ENCODE measurements at regions not wholly inside any gene's neighbourhood (a gene's known extent, or its start where the extent isn't known, plus 50 kb on each side); places are given as distances from the start of the nearest gene placed in this dataset.

DNA sequence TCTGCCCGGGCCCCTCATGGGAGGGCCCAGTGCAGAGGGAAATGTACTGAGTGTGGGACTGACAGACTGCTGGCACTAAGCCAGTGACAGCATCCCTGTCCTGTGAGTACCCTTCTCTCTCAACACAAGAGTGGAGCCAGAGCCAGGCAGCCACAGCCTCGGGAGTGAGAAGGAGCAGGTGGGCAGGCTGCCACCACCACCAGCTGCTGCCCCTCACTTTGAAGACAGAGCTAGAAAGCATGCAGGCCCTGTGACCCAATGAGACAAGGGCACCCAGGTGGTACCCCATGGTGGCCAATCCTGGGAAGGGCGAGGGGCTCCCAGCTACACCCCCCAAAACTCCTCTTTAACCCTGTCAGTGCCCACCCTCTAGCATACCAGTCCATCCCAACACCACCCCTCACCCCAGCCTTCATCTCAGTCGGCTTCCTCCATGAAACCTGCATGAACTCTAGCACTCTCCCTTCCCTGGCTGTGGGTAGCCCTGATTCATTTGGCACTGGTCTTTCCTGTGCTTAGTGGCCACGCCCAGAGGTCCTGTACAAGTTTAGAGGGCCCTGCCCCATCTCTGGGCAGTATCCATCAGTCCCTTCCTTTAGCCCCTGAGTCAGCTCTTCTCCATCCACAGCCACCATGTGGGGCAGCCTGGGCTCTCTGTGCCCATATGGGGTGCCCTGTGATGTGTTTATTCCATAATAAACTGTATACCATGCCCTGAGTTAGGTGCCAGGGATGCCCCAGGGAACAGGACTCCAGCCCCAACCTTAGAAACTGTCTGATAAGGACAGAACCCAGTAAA lies 207.0 kb upstream of the ZMIZ1 start:
- no peak for DNase-seq (ENCODE audit: low spot score)

DNA sequence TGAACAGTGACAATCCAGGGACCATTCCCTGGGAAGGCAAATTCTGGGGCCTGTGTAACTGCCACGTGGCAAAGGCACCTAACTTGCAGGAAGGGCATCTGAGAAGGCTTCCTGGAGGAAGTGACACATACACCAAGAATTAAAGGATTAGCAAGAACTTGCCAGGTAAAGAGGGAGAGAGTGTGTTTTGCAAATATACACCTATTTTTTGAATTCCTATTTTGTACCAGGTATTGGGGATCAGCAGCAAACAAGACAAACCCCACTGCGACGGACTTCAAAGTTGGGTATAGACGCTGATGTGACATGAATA lies 206.5 kb upstream of the ZMIZ1 start:
- DNase-seq (ENCODE audit: low spot score) = no peak

DNA sequence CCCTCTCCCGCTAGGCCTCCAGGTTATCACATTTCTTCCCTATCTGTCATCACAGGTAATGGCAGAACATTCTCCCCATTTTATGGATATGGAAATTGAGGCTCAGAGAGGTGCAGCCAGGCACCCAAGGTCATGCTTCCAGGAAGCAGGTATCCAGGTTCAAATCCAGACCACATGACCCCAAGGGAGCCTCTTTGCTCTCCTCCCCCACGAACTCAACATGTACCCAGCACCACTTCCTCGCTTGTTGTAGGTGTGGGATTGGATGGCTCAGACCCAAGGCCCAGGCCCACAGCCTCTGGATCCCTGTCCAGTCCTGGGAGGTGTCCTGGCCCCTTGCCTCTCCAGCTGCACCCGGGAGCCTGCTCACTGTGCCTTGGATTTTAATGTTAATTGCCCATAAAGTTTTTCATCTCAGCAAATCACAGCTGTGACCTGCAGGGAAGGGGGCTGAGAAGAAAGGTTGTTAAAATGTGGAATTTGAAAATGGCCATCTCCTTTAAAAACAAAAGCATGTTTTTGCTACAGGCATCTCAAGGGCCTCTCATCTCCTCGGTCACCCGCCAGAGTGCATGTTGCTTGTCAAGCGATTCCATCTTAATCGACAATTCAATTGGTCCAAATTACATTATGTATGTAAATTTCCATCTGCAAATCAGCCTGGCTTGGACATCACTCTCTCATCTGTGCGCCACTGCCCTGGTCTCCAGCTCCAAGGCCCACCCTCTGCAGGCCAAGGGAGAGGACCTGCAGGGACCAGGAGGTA lies 205.4 kb upstream of the ZMIZ1 start:
- DNase-seq (ENCODE audit: low spot score) = no peak

DNA sequence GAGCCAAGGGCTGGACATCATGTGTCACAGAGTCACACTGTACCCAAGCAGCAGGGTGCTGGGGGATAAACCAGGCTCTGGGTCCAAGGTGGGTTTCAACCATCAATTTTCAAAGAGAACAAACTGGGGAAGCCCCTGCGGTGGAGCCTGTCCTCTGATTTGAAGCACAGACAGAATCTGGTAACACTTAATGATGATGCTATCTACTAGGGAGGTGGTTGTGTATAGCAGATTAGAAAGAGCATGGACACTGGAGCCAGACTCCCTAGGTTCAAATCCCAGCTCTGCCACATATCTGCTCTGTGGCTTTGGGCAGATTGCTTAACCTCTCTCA lies 204.9 kb upstream of the ZMIZ1 start:
- no peak for DNase-seq (ENCODE audit: low spot score)

DNA sequence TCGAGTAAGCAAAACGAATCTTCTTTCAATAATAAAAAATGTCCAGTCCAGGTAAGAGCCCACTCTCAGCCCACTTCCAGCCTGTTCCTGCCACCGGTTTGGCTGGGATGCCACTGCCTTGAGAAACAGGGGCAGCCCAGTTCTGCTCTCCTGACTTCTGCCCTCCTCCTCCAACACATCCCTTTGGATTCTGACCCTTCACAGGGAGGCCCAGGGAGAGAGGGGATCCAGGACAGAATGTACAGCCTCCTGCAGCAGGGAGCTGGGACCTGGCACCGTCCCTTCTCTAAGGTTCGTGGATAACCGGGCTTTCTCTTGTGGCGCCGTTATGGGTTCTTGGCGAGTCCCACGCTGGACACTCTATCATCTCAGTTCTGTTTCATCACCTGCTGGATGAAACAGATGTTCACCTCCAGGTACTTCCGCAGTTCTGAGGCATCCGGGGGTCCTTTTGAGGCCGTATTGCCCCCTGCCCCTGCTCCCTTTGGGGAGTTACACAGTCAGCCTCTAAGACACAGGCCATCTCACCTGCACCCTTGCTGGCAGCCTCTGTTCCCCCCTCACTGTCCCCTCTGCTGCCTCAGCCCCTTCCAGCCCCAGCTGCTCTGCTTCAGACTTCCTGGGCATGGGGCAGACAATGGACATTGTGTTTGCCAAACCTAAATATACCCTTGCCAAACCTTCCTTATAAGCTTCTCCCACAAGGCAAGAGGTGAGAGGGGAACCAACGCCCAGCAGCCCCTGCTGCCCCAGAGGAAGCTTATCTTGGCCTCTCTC lies 203.8 kb upstream of the ZMIZ1 start:
- DNase-seq (ENCODE audit: low spot score) = no peak

DNA sequence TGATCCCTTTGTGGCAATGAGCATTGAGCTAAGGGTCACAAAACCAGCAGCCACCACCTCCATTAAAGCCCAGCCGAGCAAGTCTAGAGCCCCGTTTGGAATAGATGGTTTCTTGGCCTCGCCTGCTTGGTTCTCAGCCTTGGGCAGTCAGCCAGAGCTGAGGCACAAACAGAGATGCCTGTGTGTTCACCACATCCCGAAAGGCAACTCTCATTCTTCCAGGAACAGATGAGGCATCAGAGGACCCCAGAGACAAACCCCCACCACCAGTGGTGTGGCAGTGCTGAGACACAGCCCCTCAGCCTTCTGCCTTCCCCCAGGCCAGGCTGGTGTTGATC lies 203.3 kb upstream of the ZMIZ1 start:
- no peak for DNase-seq (ENCODE audit: low spot score)

DNA sequence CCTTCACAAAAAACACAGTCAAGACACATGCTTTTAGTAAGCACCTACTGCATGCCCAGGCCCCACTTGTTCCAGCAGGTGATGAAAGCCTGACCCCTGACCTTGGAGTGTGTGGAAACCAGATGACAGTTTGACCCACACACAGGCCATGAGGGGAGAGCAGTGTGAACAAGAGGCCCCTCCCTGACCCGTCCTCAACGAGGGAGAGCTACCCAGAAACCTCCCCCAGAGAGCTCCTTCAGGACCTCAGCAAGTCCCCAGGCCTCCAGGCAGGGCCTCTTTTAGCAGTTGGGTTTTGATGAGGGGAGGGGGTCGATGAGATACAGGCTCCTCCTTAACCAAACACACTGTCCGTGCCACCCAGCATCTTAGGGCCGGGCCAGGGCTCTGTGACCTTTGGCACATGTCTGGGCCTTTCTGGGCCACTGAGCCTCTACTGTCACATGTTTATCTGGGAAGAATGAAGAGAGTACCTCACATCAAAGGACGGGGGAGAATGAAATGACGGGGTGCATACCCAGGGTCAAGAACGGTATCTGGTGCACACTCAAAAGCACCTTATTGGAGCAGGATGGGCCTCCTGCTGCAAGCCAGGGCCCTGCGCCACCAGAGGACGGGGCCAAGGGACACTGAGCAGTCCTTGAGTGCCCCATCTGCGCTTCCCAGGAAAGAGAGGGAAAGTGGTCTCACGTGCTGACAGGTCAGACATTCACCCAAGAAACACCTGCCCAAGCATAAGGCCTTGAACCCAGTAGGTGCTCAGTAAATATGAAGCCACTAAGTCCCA lies 202.6 kb upstream of the ZMIZ1 start:
- no peak for DNase-seq (ENCODE audit: low spot score)

DNA sequence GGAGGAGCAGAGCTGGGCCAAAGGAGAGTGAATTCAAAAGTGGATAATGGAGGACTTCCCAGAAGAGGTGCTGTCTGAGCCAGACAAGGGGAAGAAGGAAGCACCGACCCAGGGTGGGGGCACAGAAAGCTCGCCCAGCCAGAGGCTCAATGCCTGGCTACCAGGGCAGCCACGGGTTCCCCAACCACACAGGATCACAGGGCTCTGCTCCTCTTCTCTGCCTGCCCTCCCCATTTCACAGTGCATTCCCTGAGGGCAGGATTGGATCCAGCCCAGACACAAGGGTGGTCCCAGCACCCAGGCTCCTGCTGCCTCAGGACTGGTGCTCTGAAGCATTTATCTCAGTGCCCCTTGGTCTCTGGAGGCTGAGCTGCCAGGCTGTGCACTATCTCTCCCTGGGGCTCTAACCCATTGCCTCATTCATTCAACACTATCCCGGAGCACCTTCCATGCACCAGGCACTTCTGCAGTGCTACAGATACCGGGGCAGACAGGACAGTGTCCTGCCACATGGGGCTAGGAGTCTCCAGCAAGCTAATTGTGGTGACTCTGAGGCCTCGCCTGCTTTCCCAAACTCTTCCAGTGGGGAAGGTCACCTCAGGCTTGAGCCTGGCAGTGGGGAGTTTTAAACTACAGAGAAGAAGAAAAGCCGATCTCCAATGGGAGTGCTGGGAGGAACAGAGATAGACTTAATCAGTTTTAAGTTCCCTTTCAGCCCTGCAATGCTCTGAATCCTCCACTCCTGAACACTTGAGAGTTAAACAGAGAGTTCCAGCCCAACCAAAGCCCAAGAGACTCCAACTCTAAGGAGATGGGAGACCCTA lies 201.8 kb upstream of the ZMIZ1 start:
- DNase-seq (ENCODE audit: low spot score) = no peak

DNA sequence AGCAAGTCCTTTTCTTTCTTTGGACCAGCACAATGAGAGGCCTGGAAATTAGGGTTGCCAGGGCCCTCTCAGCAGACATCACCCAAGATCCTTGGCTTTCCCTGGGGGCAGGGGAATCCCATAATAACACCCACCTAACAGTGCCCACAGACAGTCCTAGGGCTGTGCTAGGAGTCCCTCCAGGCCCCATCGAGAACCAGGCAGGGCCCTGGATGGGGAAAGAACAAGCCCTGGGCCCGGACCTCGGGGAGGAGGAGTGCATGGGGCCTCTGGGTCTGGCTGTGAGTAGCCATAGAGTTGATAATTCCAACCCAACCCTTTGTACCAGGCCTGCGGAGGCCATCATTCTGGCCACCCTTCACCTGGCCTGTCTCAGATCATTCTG lies 201.2 kb upstream of the ZMIZ1 start:
- DNase-seq (ENCODE audit: low spot score) = no peak

DNA sequence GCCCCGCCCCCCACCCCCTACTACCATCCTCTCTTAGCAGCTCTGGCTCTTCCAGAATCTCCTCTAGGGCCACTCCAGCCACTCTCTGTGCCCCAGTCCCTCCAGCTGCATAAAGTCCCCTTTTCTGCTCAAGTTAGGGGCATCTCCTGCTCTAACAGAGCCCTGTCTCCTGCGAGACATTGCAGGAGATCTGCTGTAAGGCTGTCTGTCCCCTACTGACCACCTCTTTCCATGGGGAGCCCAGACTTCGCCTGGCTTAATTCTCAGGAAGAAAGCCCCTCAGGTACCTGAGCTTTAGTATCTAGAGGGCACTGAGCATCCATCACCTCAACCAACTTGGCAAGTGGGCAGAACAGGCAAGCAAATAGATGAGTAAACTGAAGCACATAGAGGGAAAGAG lies 200.7 kb upstream of the ZMIZ1 start:
- DNase-seq (ENCODE audit: low spot score) = no peak

DNA sequence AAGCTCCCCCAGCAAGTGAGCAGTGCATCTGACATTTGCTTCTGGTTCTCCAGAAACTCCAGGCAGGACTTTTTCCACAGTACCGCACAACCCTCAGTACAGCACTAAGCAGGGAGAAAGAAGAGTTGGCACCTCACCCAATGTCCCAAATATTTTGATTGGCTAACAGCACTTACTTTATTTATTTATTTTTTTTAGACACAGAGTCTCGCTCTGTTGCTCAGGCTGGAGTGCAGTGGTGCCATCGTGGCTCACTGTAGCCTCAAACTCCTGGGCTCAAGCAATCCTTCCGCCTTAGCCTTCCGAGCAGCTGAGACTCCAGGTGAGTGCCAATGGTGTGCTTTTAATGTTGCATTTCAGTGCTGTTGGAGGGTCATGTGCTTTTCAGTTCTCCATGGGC lies 200.3 kb upstream of the ZMIZ1 start:
- no peak for DNase-seq (ENCODE audit: low spot score)

DNA sequence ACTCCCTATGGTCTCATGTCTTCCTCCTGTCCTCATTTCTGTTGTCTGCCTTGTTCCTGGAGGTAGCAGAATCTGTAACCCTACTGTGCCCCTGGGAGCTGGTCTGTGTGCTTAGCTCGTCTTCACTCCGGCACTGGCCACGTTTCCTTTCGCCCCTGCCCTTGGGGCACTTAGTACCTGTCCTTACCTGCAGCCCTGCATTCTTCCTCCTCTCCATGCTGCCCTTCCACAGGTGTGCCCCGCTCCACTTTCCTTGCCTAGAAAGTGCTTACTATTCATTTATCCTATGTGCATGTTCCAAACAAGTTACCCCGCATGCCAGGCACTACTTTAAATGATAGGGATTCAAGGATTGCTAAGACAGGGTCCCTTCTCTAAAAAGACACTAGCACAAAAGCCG lies 199.9 kb upstream of the ZMIZ1 start:
- no peak for DNase-seq (ENCODE audit: low spot score)

DNA sequence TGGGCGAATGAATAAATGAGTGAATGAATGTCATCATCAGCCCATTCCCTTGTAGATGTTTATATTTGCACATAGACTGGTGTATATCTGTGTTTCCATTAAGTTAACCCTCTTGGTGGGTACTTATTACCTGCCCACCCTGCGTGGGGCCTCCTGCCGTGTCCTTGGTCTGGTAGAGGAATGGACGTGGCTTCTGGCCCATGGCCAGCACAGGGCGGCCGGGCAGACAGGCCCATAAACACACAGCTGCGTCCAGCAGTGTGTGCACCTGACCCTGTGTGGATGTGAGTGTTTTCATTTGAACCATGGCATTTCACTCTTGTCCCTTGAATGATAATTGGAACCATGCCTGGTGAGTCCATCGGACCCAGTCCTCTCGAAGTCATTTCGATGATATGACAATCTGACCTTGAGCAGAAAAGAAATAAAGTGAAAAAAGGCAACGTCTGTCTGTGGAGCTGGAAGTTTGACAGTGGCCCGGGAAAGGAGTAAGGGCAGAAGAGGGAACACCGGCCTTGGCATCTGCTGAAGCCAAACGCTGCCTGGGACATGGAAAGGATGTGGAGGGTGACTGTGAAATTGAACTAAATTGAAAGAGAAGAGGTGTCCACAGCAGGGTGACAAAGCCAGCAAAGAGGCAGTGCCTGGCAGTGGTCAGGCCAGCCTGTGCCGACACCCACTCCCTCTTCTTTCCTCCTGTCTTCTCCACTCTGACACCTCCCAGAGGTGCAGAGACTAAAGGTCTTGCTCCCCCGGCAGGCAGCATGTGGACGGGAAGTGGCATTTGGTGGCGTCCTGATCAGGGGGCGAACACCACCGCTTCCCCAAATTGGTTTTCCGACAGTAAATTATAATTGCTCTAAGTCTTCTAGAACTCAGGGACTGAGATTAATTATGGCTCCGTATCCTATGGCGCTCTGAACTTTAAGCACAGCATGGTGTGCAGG lies 199.0 kb upstream of the ZMIZ1 start:
- no peak for DNase-seq (ENCODE audit: low spot score)

DNA sequence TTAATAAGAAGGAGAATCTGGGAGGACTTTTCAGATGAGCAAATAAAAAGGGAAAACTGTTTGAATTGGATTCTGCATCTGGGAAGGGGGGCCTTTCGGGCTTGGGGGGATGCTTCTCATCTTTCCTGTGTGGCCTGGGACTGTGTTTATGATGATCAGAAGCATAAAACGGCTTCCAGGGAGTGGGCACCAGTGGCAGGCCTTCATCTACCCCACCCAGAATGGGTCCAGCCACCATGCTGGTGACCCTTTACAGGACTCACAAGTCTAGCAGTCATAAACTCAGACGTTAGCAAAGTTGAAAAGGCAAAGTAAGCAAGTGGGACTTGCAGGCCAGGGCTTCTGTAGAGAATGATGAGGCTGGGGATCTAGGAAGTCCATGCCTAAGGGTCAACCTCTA lies 198.3 kb upstream of the ZMIZ1 start:
- DNase-seq (ENCODE audit: low spot score) = no peak

DNA sequence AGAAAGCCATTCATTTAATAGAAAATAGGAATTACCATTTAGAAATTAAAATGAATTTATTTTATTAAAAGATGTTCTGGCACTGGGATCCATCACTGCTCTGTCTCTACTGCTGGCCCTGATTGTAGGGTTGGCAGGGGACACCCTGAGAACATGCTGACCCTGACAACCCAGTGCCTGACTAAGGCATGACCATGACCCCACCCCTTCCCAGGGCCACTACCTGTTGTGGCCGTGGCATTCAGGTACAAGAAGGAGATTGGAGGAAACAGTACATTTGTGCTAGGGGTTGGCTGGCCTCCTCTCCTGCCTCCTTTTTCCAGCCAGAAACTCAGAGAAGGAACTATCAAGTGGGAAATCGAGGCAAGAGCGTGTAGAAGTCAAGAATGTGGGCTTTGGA lies 197.0 kb upstream of the ZMIZ1 start:
- DNase-seq (ENCODE audit: low spot score) = no peak

DNA sequence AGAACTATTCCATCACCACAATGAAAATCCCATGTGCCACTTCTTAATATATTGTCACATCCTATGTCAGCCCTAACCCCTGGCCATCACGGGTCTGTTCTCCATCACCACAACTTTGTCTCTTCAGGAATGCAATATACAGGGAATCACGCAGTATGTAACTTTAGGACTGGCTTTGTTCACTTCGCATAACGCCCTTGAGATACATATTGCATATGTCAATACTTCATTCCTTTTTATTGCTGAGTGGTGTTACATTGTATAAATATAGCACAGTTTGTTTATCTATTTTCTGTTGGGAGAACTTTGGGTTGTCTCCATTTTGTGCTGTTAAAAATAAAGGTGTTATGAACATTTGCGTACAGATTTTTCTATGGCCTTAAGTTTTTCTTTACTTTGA lies 195.4 kb upstream of the ZMIZ1 start:
- no peak for DNase-seq (ENCODE audit: low spot score)

DNA sequence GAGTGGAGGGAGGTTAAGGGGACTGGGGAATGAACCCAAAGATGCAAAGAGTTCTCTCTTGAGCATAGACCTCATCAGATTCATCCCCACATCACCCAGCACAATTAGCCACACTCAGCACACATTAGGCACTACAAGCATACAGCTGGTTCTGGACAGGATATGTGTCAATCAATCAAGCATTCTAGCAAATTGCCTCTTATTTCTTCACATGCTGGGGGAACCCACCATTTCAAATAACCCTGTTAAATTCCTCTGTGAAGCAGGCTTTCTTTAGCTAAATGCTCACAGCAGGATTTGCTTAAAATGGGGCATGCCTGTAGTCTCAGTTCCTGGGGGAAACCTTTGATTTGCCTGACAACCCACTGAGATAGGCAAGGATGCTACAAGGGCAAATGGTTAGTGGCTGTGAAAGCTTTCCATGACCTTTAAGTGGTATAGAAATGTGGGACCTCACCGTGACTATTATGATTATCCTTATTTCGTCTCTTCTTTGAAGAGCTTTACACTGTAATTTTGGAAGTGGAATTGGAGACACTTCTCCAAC lies 193.4 kb upstream of the ZMIZ1 start:
- DNase-seq (ENCODE audit: low spot score) = no peak

DNA sequence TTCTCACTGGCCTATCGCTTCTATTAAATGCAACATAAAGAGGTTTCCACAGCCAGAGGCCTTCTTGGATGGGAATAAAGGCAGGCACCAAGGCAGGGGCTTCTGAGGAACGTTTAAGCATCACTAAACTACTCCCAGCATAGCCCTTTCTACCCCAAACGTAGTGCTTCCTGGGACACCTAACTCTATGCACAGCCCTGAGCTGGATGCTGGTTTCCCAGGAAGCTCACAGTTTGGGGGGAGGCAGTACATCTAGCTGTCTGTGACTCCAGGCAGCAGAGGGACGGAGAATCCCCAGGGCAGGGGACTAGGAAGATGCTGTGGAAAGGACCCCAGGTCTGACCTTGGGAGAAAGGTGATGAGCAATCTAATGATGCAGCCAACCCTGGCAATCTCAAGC lies 192.8 kb upstream of the ZMIZ1 start:
- DNase-seq (ENCODE audit: low spot score) = no peak

DNA sequence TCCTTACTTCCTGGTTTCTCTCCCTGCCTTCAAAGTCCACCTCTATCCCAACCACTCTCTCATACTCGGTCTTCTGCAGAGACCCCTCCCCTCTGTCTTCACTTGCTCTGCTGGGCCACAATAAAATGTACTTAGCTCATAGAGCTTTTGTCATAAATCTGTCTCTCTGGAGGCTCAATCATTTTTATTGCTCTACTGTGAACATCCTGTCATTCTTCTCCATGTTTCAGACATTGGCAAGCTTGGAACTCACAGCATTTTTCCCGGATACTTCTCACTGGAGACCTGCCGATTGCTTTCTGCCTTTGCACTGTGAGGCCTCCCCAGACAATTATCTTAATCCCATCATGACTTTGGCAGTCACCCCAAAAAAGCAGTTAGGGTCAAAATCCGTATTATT lies 192.3 kb upstream of the ZMIZ1 start:
- DNase-seq (ENCODE audit: low spot score) = no peak

DNA sequence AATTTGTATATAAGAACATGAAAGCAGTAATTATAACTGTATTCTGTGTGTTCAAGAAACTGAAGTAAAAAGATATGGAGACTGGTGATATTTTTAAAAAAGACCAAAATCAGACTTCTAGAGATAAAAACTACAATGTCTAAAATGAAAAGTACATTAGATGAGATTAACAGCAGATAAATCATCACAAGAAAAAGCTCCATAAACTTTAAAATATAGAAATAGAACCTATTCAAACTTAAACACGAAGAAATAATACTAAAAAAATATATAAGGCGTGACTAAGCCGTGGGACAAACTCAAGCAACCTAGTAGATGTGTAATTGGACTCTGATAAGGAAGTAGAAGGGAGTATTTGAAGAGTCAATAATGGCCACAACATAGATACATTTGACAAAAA lies 189.1 kb upstream of the ZMIZ1 start:
- DNase-seq (ENCODE audit: low spot score) = no peak
